ENCODE measurements at regions not wholly inside any gene's neighbourhood (a gene's known extent, or its start where the extent isn't known, plus 50 kb on each side); places are given as distances from the start of the nearest gene placed in this dataset.
"Not testable (repeated sequence)": the region's sequence is repeated elsewhere in the genome, so short reads cannot be mapped to it uniquely, and the experiment has no call there.

DNA sequence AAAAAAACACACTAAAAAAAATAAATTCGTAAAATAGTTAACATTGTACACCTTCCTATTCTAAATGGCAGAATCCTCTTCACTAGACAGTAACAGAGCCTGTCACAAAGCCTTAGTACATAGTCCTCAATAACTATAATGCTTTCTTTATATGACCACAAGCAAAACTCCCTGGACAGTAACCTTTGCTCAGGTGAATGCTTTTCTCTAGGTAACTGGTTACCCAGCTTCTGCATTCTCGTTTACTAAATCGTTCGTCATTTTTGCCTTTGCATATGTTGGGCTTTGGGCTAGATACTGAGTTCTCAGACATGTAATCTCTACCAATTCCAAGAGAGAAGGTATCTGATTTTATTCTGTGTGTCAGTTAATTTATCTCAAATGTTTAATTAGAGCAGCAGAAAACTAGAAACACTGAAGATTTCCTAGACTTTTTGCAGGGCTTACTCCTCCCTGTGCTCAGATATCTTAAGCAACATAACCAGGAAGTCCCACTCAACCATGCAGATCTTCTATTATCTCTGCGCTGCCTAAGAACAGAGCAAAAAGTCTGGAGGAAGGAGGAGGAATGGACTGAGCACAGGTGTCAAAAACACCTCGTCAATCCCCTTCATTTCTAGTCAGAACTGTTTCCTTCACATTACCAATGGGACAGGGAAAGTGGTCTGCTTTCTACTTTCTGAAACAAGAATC is 247.7 kb downstream of the SOCS6 start:
- DNase-seq, result no peak

DNA sequence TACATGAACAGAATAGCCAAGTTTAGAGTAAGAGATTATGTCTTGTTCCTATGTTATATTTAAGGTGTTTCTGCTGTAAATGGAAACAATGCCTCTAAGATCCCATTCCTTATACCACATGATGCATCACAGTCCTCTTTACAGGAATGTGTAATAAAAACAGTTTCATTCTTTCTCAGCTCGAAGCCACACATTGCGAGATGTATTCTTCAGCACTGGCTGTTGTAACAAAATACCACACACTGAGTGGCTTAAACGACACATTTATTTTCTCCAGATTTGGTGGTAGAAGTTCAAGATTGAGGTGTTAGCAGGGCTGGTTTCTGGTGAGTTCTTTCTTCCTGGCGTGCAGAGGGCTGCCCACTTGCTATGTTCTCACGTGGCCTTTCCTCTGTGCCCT is 246.2 kb downstream of the SOCS6 start:
- peak; percentile 20 for DNase-seq

DNA sequence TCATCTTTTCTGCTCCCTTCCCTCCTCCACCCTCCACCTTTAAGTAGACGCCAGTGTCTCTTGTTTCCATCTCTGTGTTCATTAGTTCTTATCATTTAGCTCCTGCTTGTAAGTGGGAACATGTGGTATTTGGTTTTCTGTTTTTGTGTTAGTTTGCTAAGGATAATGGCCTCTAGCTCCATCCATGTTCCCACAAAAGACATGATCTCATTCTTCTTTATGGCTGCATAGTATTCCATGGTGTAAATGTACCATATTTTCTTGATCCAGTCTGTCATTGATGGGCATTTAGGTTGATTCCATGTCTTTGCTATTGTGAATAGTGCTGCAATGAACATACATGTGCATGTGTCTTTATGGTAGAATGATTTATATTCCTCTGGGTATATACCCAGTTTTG is 236.5 kb downstream of the SOCS6 start:
- DNase-seq, result not testable (repeated sequence)

DNA sequence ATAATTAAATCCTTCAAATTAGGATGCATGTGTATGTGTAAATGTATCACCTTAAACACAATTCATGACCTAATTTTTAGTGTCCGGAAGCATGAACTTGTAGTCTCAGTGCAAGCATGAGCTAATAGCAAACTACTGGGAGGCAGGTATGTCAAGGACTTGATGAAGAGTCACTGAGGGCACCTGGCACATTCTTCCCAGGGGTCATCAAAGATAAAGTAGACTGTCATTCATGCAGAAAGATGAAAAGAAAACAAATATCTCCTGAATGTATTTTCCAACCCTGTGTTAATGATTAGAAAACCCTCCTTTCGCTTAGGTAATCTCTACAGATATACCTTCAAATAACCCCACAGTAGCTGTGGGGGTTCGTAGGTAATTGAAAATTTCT is 234.9 kb downstream of the SOCS6 start:
- DNase-seq, result no peak

DNA sequence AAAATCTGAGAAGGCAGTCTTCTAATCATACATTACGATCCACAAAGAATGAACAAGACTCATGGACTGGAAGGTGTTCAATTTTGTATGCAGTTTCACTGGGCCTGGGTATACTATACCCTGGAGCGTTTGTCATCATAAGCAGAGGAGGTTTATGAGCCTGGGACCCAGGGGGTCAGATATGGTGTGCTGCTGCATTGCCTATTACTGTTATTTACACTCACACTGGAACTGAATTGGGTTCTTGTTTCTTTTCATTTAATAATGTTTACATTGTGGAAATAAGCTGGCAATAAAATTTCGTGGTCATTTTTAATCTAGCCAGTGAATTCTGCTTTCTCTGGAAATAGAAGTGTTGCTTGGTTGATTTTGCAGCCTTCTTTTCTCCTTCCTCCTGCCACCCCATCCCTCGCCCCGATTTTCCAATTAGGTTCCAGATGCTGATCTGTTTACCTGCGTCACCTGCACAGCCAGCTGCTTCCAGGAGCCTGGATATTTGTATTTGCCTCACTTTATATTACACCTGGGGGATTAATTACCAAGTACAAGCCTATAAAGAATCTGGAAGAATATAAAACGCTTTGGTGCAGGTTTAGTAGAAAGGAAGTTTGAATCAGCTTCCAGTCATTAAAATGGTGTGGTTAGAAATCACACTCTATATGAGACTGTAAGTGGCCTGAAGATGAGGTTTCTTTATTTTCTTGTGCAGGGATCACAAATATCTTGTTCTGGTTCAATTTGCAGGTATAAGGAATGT is 234.4 kb downstream of the SOCS6 start:
- DNase-seq, result no peak

DNA sequence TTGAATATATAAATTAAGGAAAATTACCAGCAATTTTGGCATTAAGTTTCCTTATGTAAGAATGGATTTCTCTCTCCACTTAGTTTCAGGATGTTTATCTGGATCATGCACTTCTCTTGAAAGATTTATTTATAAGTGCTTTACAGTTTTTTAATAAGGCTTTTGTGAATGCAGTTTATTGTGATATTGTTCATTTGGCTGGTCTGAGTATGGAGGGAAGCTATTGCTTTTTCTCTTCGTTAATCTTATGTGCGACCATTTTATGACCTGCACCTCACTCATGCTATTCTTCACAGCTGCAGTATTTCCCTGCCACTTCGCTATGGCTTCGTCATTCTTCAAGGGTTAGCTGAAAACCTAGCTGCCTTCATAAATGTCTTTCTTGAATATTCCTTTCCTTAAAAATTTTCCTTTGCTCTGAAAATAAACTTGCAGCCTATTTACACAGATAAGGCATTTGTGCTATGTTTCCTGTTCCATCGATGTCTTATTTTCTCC is 233.4 kb downstream of the SOCS6 start:
- no peak for DNase-seq

DNA sequence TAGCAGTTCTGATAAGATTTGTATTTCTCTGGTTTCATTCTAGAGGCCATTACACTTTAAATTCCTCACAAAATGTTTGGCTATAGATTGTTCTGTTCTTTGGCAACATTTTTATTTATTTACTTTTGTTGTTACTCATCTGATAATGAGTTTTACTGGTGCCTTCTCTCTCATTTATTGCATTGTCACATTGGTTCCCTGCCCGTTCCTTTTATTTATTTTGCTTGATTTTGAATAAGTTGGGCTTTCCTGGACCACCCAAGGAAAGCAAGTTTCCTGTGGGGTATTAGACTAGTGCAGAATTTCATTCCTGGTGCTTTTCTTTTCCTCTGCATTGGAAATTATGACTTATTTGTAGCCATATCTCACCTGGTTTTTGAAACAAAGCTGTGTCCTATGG is 232.0 kb downstream of the SOCS6 start:
- no peak for DNase-seq

DNA sequence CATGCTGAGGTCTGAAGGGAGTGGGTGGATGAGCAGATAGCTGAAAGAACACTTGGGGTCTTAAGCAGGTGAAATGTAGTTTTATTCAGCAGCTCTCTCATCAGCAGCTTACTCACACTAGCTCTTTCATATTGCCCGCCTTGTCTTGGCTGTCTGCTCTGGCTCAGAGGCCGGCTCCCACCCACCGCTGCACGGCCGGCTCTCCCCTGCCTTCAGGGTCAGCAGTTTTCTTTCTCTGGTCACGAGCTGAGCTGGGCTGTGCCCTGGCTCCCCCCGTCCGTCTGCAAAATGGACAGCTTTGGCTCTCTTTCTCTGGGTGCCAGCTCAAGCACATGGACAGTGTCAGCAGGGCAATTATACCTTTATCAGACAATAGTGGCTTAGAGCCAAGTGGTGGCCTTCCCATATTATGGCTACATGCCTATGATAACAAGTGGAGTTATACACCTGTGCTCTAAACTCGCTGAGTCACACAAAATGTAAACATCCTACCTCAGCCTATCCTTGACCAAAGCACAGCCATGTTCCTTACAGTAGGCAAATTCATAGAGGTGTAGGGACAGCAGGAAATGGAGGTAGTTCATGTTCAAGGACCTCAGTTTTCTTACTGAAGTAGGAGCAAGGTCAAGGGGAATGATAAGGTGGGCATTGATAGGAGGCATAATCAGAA is 224.8 kb downstream of the SOCS6 start:
- no peak for DNase-seq

DNA sequence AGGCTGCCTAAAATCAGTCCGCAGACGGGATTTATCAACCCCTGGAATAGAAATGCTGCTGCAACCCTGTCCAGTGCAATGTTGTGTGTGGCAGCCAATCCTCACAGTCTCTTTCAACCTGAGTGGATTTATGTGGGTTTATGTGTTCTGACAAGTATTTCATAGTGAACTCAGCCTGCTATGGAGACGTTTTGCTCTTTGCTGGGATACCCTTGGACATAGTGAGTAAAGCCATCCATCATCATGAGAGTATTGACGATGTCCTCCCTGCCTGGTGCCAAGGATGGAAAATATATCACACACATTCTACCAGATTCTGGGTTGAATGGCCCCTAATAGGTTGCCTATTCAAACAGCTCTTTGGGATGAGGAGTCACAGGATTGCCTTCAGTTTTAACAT is 219.1 kb downstream of the SOCS6 start:
- DNase-seq, result no peak

DNA sequence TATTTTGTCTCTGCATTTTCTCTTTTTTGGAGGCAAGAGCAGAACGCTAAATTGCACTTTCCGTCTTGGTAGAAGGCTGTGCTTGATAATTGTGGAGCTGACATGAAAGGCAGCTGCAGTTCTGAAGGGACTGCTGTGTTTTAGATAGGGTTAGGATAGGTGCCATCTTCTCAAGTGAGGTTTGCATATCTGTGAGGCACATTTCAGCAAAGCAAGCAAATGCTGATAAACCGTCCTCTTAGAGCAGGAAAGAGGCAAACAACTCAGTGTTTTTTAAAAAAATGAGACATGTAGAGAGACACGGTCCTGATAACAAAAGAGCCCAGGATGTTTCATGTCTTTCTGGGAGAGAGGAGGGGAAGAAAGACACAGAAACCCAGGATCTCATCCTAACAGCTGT is 217.7 kb downstream of the SOCS6 start:
- no peak for DNase-seq

DNA sequence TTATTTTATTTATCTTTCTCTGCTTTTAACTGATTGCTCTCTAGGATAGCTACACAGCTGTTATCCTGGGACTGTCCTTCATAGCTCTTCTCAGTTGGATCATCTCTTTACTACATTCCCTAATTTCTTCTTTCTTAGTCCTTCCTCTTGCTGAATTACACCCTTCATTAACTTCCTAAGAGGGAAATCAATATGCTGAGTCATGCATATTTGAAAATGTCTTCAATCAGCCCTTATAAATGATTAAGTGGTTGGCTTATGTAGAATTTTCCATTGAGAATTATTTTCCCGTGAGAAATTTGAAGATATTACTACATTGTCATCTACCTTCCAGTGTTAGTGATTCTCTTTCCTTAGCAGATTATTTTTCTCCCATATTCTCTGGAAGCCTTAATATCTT is 214.2 kb downstream of the SOCS6 start:
- DNase-seq, result no peak

DNA sequence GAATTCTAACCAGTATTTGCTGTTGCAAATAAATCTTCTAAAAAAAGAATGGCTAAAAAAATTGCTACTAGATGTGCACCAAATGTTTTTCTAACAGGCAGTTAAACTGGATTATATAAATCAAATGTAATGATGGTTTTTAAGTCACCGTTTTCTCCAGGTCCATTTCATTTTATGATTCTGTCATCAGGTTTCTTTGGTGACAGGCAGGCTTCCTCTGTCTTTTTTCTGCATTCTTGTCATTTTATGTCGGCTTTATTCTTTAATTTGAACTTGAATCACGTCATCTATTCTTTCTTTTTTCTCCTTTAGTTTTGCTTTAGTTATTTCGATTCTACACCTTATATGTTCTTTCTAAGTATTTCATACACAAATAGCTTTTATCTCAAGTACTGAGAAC is 212.5 kb downstream of the SOCS6 start:
- no peak for DNase-seq

DNA sequence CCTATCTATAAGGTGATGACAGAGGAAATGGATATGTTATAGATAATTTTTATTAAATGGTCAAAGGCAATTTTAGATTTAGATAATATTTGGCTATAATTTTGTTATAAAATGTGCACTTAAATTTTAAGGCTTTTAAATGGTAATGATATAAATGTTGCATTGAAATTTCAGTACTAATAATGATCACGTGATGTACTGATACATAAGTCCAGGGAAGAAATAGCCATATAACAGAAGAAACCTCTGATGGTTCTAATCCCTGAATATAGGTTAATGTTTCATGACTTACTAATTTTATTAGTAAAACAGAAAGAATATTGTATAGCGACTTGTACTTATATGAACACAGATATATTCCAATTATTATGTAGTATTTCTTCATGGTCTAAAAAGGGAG is 211.9 kb downstream of the SOCS6 start:
- DNase-seq, result no peak

DNA sequence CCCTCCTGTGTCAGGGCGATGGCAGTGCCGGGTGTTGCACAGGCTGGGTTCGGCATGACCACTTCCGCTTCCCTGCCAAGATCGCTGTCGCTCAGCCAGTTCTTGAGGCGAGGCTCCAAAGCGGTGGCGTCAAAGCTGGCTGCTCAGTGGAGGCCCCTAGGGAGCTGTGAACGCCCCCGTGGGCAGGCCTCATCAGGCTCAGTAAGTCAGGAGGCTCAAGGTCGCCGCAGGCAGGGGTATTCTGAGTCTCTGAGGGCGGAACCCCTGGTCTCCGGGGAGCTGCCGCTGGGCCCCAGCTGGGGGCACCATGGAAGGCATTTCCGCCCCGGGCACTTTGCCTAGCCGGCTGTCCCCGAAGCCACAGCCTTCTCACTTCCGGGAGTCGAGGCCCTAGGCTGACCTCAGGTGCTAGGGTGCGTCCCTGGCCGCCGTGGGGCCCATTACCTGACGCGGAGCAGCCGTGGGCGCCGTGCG is 210.4 kb downstream of the SOCS6 start:
- no peak for DNase-seq

DNA sequence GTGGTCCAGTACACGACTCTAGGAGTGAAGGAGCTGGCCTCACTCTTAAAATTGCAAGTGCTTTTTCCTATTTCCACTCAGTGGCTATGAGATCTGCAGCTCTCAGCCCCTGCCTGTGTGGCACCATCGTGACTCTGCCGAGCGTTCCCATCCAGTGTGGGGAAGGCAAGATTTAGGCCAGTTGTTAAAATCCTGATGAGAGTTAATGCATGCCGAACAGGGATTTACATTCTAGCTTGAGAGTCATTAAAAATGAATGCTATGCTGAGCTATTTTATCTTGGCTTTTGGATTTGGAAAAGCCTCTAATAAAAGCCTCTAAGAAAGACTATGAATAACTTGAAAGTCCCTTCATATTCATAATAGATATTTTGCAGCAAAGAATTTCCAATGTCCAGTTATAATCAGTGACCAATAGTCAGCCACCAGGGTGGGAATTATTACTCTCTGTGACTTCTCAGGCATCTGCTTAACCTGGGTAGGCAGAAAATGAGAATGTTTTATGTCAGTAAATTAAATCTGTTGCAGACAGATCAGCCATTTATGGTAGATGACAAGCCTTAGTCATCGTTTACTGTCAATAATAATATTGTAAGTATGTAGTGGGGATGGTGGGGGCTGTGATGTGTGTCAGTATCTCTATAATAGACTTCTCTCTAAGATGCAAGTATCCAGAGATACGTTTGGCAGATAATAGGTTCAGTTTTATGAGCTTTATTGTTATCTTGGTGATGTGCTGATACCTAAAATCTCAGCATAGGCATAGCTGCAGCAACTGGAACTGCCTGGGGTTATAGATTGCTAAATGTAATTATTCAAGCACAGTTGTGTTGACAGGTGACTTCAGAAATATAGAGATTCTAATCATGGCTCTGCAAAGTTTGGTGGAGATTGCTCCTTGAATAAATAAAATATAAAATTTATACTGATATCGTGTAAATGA is 207.8 kb downstream of the SOCS6 start:
- DNase-seq, result no peak

DNA sequence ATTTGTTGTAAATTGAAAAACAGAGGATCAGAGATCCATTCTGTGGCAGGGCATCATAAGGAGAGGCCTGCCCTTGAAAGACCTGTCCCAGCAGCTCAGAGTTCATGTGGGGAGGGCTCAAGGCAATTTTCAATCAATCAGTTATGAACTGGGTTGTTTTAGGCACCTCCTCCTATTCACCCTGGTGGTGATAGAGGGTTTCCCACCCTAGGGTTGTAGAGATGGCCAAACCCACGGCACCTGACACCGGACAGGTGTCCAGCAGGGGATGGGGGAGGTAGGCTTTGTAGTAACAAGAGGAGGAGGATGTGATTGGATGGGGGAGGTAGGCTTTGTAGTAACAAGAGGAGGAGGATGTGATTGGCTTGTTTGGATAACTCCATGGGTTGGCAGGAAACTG is 205.7 kb downstream of the SOCS6 start:
- DNase-seq, result no peak

DNA sequence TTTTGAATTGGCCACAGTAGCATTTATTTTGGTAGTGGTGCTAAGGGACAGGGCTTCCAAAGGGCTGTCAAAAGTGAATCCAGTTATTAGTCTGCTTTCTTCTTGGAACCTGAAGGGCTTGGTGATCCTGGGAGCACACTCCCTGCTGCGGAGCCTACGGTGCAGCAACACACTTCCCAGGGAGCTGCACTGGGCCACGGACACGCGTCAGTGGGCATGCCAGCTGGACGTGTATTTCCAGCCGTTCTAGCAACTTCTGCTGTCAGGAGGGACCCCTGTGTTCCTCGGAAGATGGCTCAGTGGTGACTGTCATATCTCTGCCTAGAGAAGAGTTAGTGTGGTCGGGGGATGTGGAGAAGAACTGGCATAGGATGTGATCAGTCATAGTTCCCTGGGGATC is 204.6 kb downstream of the SOCS6 start:
- DNase-seq, result no peak

DNA sequence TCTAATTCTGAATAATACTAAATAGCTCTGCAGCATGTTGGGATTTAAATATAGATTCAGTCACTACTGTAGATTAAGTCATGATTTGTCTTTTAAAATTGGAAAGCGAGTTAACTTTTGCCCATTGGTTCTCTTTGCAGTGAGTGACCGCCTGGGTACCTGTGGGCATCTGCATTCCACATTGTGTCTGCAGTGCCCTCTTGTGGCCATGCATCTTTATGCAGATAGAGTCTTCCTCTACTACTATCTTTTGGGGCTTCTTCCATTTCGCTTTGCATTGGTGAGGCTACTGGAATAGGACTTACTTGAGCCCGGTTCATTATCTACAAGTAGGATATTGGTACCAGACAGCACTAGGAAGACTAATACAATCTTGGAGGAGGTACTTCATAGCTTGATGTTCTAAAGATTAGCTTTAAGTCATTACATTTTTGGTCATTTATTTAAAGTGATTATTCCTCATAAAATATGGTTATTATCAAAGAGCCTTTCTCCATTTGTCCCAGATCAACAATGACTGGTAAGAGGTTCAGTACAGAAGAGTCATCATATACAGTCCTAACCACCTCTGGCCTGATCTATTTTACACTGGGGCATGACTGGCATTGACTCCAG is 203.0 kb downstream of the SOCS6 start:
- DNase-seq, result peak; percentile 76

DNA sequence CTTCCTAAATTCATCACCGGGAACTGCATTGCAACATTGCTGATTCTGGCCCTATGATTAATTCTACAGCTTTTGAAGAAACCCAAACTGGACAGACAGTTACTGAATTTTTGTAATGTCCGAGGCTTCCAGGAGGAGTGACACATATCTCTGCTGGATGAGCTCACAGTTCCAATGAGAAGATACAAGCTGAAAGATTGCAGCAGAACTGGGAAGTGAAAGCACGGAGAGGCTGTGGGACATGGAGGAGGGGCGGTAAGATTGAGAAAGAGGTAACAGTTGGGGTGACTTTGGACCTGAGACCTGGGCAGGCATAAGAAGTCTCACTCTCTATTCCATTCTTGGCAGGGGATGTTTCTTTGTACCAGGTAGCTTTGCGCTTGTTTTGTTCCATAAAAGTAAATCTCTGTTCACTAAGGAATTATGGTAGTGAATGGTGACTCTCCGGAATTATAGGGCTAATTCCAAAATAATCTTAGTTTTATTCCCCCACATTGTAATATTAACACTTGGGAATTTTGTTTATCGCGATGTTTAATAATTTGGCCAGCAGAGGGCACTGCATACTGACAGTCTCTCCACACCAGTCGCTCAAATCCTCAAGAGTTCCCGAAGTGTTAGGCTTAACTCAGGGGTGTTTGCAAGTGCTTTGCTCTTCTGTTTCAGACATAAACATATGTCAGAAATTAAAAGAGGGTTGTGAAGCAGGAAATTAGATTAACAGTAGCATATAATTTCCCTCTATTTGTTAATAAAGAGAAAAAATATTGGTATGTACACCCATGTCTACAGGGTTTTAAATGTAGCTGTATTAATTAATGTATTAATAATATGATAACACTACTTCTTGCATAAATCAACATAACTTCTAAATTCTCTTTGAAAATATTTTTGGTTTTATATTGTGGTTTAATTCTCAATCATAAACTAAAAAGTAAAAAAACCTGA is 201.4 kb downstream of the SOCS6 start:
- peak; percentile 94 for DNase-seq

DNA sequence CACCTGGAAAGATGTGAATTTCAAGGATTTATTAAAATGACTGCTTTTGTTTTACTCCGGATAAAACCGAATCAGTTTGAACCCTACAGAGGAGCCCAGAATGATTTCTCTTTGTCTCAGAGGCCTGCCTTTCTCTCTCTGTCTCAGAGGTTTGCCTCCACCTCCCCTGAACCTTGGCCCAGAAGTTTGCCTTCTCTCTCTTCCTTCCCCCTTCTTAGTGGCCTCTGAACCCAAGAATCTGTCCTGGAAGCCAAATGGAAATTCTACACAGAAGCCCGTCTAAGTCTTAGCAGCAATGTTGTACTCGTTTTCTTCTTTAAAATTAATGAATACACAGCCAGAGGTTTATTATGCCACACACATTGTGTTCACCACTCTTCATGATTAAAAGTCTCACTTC is 200.7 kb downstream of the SOCS6 start:
- DNase-seq, result no peak

DNA sequence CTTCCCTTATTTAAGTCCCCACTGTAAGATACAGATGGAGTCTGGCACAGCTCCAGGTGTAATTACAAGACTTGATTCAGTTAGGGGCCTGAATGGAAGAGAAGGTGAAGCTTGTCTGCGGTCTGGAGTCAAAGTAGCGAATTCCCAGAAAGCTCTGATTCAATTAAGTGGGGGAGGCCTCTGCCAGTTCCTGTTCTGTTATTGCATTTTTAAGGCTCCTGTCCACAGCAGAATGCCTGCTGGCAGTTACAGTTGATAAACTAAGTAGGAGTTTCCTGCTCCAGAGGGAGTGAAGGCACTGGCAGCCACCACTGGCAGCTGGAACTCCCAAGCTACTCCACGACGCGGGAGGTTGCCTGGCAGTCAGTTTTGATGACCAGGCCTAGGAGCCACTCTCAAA is 181.1 kb downstream of the SOCS6 start:
- no peak for DNase-seq

Data from suppressor macrophage treated with lipopolysaccharide for 4 hours (primary cell).